Inferior parietal cortex (tissue), 1 donor: ENCODE measurements at regions not wholly inside any gene's neighbourhood (a gene's known extent, or its start where the extent isn't known, plus 50 kb on each side); places are given as distances from the start of the nearest gene placed in this dataset.

ENCODE experiments used
- DNase-seq: peaks from one replicate; pipeline ENCODE4 v3.0.0-alpha.2; 2016; ENCODE audit errors: extremely low spot score

DNA sequence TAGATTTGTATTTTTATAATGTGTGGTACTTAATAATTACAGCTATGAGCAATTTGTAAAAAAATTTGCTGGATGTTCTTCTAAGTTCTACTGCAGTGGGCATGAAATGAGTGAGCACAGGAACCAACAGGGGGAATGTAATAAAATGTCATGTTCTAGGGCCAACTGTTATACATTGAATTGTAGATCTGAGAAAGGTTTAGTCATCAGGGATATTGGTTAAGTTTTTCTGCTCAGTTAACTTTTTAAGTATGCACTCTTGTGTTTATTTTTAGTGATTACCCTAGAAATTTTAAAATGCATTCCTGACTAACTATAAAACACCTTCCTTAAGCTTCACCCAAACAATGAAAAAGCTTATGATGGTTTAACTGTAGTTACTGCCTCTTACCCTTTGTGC lies 101.8 kb downstream of the CAND1 start:
- no peak for DNase-seq

DNA sequence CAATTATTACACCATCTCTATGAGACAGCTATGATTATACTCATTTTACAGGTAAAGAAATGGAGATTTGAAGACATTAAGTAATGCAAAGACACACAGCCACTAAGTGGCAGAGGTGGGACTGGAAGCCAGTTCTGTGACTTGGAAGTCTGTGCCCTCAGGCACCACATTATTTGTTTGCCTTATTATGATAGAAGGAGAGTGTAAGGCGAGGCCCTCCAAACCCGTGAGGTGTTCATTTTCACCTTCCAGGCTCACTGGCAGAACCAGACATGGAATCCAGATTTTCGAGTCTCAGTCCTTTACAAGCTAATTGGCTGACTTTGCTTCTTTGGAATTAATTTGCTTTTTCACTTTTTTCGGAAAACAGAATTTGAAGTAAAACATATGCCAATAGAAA lies 107.9 kb downstream of the CAND1 start:
- no peak for DNase-seq

DNA sequence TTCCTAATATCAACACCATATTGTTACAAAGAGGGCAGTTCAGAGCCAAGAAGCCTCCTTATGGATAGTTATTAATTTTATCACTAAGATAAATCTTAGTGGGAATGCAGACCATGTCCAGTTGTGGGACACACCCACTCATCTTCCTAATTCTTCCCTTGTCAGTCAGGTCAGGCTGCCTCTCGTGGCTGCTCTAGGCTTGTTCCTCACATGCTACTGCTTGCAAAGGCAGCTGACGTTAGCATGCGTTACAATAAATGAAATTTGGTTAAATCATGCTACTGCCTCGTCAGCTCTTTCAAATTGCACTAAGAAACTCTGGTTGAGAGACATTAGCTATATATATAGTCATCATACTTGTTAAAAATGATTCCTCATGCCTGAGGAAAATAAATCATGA lies 108.4 kb downstream of the CAND1 start:
- DNase-seq = no peak

DNA sequence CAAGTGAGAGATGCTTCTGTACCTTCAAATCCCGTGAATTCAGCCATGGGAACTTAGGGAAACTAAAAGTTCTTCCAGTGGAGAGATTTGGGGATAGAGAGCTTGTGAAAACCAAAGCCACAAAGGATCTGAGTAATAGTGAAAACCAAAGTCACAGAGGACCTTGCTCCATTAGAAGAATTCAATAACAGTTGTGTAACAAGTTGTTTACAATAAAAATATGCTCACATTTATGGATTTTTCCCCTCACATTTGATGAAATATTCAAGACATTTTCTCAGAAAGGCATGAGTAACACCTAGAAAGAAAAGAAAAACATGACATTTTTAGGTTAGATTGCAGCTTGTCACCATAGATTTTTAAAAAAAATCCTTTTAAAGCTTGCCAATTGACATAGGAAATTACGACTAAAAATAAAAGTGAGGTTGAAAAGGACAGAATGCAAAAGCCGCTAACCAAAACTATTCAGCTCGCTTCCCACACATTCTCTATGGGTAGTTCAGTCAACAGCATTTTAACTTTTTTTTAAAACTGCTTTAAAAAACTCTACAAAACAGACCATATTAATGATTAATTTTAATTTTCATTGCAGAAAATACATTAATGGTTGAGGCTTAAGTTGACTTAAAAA lies 113.2 kb downstream of the CAND1 start:
- DNase-seq = no peak

DNA sequence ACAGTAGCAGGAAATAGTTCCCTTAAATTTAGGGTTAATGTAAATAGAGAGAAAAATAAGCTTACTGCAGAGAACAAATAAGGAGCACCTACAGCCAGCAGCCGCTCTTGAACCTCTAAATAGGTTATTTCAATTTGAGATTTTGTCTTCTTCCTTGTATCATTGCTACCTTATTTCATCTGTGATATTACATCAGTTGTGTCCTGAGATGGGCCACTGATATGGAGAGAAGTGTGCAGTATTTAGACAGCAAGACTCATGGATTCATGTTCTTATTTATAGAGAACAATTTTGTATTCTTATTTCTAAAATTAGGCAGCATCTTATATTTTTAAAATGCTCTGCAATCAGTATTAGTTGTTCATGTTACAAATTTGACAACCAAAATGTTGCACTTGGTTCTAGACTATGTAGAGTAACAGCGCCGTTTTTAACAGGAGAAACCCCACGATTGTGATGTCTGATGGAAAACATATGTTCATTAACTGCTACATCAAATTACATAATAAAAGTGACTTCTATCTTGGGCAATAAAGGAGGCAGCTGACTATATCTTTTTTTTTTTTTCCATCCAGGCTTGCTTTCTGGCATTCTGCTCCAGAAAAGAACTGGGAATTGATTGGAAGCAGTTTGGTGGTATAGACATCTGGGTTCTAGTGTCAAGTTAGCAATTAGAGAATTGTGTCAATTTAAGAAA lies 117.9 kb downstream of the CAND1 start:
- DNase-seq = no peak

DNA sequence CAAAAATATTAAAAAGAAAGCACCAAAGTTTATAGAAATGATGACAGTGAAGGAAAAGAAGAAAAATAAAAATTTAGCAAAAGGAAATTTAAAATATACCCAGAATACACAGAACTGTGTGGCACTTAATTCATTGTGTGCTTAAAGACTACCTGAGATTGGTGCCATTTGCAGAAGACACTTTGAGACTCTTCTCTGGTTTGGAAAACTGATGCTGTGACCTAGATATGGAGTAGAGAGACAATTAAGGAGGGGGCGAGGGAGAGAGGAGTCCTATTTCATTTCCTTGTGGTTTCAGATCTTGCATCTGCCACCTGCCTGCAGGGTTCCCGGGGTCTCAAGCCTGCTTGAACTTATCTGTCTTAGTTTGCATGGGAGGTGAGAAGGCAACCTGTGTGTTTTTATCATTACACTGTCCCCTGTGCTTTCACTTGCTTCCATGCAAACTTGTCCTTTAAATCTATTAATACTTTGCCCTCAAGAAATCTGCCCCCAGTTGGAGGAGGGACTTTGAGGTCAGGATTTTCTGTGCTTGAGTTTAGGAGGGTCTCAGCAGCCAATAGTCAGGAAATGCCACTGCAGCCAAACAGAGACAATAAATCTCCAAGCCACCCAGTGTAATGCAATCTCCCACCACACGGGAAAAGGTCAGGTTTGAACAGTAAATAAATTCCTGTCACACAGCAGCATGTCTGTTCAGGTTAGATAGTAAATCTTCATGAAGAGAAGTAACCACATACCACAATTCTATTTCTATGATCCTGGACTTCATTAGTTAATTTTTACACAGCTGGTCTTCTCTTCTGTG lies 119.4 kb downstream of the CAND1 start:
- DNase-seq = no peak

DNA sequence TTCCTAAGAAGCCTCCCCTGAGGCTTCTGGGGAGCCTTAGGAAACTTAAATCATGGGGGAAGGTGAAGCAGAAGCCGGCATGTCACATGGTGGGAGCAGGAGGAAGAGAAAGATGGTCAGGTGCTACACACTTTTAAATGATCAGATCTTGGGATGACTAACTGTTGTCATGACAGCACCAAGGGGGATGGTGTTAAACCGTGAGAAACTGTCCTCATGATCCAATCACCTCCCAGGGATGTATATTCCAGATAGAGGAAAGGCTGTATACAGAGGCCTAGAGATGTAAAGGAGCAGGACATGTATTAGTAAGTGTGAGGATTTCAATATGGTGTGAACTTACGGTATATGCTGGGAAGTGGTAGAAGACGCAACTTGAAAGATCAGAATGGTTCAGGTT lies 121.1 kb downstream of the CAND1 start:
- no peak for DNase-seq

DNA sequence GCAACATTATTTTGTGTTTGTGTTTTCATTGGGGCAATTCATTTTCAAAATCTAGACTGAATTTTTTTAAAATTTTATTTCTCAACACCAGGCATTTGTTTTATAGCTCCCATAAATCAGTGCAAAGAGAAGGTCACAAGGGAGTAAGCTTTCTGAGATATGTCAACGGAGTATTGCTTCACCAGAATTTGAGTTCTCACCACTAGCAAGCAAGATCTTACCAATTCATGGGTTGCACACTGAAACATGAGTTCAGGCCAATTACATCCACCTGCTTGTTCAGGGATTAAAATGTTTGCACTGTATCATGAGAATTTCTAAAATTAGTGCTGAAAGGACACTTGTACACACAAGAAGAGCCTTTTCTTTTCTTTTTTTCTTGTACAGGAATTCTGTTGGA lies 121.9 kb downstream of the CAND1 start:
- DNase-seq = no peak

DNA sequence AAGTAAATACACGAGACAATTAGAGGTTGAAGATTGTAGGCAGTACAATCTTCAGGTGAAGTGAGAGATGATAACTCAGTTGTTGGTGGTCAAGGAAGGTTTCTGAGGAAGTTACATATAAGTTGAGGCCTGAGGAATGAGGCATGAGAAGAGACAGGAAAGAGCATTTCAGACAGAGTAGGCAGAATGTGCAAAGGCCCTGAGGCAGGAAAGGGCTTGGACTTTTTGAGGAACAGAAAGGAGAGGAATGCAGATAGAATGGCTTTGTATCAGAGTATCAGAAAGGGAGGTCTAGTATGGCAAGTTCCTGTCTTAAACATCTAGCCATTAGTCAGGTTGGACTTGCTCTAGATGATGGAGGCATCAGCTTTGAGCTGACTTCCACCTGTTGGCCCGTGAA lies 122.5 kb downstream of the CAND1 start:
- DNase-seq = no peak

DNA sequence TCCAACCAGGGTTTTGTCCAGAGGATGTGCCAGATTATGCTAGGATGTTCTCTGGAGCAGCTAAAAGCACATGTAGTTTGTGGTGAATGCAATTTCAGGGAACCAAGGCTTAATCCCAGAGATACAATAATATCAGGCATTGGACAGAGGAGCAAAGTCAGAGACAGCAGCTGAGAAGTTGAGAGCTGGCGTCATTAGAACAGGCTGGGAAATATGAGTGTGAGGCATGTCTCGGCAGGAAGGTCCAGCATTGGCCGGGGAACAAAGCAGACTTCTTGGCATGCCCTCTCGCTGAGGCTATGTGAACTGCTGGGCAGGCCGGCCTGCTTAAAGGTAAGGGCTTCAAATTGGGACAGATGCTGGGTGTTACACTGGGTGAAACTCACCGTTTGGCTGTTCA lies 125.4 kb downstream of the CAND1 start:
- no peak for DNase-seq

DNA sequence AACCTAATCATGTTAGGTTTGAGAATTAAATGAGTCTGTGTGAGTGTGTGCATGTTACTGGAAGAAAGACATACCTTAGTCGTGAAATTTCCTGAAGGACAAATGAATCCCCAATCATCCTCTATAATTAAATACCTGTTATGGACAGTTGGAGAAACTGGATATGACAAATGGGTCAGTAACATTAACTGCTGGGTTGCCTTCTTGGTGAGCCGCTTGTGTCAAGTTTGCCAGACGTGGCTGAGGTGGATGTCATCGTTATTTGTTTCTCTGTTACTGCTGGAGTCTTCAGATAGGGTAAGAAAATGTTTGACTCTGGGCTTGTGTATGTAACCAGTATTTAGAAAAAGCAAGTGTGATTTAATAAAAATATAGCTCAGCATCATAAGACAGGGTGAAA lies 131.6 kb downstream of the CAND1 start:
- no peak for DNase-seq

DNA sequence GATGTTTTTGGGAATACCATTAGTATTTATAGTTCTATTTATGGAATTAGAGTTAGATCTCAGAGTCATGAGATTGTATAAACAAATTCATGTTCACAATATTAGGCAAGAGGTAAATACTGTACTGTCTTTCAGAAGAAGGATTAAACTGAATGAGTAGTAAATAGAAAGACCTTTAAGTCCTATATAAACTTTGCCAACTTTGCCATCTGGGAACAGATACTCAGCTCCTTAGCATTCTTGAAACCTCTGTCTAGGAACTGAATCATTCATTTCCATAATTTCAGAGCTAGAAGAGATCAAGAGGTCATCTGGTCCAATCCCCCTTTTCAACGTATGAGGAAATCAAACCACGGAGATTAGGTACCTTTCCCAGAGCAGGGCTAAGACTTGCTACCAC lies 141.1 kb downstream of the CAND1 start:
- no peak for DNase-seq

DNA sequence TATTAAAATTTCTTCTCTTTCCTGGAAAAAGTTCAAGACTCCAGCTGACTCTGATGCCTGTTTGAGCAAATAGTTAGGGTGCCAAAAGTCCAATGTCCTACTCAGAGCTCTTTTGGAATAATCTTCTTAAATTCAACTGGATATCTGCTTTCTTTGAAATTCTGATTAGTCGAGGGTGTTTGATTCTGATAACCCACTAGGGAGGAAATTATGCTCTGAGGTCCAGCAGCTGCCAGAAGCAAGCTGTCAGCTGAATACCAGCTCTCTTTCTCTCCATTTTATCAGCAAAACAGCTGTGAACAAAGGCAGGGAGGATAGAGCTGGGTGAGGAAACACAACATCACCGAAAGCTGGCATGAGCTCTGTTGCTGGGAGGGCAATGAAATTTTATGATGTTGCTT lies 141.5 kb downstream of the CAND1 start:
- DNase-seq = no peak

DNA sequence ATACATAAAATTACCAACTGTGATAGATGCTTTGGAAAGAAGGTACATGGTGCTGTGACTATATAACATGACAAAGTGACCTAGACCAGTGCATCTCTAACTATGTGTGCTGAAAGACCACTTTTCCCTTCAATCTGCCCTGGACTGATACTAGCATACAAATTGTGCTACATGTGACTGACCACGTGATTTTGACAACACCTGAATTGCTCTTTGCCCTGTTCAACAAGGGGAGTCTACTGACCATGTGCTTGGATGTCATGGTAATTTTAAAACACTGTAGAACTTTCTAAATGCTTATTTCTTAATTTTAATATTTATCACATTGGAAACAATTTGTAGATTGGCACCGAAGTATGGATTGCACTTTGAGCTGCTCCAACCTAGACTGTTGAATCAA lies 142.4 kb downstream of the CAND1 start:
- DNase-seq = no peak

DNA sequence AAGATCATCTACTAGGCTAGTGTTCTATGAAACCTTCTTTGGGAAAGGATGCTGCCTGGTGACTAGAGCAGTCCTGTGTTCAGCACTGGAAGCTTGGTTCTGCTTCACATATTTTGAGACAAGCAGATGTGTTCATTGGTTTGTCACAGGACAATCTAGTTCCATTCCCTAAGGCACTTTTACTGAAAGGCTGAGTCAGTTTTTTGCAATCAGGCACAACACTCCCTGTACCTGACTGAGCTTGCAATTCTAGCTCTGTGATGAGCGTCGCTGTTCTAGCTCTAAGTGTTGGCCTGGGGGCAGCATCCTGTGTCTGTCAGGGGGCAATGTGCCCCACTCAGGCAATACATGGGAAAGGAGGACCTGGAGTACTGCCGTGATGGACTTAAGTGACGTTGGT lies 144.4 kb downstream of the CAND1 start:
- no peak for DNase-seq

DNA sequence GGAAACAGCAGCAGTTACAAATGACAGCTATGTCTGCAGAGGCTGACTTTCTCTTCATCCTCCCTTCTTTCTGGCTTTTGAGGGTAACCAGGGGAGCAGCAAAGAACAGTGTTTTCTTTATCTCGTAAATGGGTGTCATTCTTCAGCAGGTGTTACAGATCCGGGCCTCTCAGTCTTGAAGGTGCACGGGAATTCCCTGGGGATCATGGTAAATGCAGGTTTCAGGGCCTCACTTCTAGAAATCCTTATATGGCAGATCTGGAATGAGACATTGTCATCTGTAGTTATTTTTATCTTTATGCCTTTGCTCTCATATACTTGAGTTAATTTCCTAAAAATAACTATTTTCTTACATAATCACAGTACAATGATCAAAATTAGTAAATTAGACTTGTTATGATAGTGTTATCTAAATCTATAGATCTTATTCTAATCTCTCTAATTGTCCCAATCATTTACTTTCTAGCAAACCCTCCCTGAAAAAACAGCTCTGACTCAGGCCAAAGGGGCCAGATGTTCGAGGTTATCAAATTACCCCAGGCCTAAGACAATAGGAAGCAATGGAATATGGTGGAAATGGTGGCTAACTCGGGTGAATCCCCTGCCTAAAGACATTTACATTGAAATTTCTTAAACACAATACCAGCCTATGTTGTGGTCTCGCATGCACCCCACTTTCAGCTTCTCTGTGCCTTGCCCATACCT lies 145.0 kb downstream of the CAND1 start:
- no peak for DNase-seq

DNA sequence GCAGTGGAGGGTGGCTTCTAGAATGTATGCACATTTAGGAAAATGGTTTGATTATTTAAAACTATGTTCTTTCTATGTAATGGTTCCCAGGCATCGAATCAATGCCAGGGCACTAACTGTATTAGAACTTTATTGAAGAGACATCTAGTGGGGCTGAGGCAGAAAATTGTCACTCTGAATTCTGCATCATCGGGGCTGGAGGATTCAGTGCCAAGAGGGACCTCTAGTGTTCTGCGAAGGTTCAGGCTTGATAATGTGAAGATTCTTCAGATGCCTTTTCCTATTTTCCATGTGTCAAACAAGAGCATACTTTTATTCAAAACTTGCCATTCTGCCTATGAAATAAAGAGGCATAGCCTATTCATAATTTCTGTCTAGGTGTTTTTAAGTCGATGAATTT lies 146.3 kb downstream of the CAND1 start:
- peak; percentile 62 for DNase-seq

DNA sequence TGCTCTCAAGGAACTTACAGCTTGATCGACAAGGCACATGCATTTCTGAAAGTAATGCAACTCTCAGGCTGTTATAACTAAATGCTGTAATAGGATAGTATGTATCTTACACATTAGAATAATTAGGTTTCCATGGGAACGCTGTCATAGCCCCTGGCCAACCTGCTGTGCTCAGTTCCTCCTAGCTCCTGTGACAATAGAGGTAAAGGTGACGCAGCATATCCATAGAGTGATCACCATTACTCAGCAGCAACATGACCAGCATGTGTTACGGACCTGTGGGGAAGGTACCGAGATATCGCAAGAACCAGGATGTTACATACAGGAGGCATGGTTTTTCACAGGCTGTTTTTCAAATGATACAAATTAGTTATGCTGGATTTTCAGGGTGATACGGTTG lies 150.7 kb downstream of the CAND1 start:
- DNase-seq = no peak

DNA sequence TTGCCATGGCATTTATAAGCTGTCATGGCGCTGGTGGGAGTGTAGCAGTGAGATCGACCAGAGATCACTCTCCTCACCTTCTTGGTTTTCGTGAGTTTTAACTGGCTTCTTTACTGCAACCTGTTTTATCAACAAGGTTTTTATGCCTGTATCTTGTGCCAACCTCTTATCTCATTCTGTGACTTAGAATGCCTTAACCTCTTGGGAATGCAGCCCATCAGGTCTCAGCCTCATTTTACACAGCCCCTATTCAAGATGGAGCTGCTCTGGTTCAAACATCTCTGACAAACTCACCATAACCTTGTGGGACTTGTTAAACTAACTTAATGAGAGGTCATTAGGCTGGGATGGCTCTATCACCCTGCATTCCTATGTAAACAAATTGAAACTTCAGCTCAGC lies 151.3 kb downstream of the CAND1 start:
- no peak for DNase-seq

DNA sequence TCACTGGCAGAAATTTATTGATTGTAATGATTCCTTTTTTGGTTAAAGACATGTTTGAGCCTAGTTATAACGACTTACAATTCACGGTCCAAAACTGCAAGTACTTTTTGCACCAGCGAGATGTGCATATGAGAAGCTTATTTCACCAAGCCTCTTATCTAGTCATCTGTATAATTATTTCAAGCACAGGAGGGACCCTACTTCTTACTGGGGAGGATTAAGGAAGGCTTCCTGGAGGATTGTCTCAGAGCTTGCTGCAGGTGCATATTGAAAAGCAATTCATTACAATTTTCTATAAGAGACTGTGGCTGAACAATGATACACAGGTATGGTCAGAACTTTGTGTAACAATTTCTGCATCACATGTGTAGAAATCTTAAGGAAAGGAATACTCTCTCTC lies 152.9 kb downstream of the CAND1 start:
- no peak for DNase-seq

DNA sequence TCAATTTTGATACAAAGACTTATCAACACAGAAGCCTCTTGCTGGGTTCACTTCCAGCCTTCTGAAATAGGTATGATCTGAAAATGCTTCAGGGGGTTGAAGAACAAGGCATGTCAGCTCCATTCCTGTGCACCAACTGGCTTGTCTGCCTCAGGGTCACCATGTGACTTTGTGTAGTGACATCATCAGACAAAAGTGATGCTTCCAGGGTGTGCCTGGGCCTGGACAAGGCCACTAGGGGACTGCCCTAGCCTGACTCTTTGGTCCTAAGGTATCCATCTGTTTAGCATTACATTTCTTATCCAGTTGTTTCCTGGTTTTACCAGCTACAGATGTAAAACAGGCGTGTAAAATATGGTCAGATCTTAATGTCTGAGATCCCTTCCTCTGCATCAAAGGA lies 155.6 kb downstream of the CAND1 start:
- DNase-seq = no peak

DNA sequence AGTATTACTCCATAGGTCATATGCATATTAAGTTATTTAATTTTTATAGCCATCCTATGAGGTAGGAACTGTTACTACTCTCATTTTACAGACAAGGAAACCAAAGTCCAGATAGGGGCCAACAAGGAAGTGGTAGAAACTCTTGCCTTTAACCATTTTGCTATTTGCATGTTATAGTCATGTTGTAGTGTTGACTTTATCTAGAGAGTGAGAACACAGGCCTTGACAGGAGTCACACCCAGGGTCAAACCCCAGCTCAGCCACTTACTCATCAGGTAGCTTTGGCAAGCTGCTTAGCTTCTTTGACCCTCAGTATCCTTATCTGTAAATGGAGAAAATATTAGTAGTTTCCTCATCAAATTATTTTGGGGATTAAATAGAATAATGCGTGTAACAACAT lies 156.2 kb downstream of the CAND1 start:
- DNase-seq = no peak

DNA sequence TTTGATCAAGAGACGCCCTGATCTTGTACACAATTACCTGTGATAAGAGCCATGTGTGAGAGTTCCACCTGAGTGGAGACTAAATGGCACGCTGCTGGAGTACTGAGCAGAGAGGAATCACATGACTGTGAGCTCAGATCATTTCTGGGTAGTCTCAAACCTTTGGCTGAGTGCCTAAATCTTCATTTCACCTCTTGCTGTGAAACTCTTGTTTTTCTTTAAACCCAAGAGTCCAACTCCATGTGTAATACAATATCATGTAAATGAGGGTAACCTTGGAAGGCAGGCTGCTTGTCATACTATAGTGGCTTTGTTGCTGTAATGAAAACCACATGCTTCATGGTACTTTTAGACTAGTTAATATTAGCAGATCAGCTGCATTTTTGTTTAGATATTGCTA lies 156.9 kb downstream of the CAND1 start:
- no peak for DNase-seq
